ENCODE measurements at regions not wholly inside any gene's neighbourhood (a gene's known extent, or its start where the extent isn't known, plus 50 kb on each side); places are given as distances from the start of the nearest gene placed in this dataset.
"Not testable (repeated sequence)": the region's sequence is repeated elsewhere in the genome, so short reads cannot be mapped to it uniquely, and the experiment has no call there.

- H3K27me3 Mint-ChIP-seq, result no peaks in the 10 kb centered on the region
- no peaks in the 10 kb centered on the region for H3K36me3 Mint-ChIP-seq
- POLR2A ChIA-PET, result no interaction called here
- H3K4me1 Mint-ChIP-seq, result no peaks in the 10 kb centered on the region
- no peak for ATAC-seq (ENCODE audit: low read depth)
- peaks cover 4% of the 10 kb centered on the region for H3K9me3 Mint-ChIP-seq
- no peak overlapping the region for H3K4me3 Mint-ChIP-seq
- no peak for DNase-seq
- H3K27ac Mint-ChIP-seq, result no peak overlapping the region
Measured at GRCh38 chr6:115618256-115618655, 442.4 kb downstream of the FRK start.

- no peaks in the 10 kb centered on the region for H3K4me1 Mint-ChIP-seq
- no peak overlapping the region for H3K27ac Mint-ChIP-seq
- DNase-seq, result no peak
- peaks cover 4% of the 10 kb centered on the region for H3K9me3 Mint-ChIP-seq
- POLR2A ChIA-PET, result no interaction called here
- no peak for ATAC-seq (ENCODE audit: low read depth)
- no peak overlapping the region for H3K4me3 Mint-ChIP-seq
- no peaks in the 10 kb centered on the region for H3K36me3 Mint-ChIP-seq
- no peaks in the 10 kb centered on the region for H3K27me3 Mint-ChIP-seq
Measured at GRCh38 chr6:115617031-115617430, 443.7 kb downstream of the FRK start.

GRCh38 chr6:115613488-115613887 lies 447.2 kb downstream of the FRK start:
- POLR2A ChIA-PET, result no interaction called here
- no peaks in the 10 kb centered on the region for H3K27me3 Mint-ChIP-seq
- DNase-seq, result no peak

GRCh38 chr6:115612796-115613479 lies 447.8 kb downstream of the FRK start:
- no peaks in the 10 kb centered on the region for H3K4me1 Mint-ChIP-seq

More at GRCh38 chr6:115613488-115613887, 447.2 kb downstream of the FRK start:
- Mint-ChIP-seq H3K4me3 (no peak overlapping the region), H3K27ac (no peak overlapping the region), H3K36me3 (no peaks in the 10 kb centered on the region), H3K9me3 (peaks cover 4% of the 10 kb centered on the region), H3K4me1 (no peaks in the 10 kb centered on the region)
- no peak for ATAC-seq (ENCODE audit: low read depth)

GRCh38 chr6:115612216-115612615 lies 448.5 kb downstream of the FRK start:
- Mint-ChIP-seq H3K9me3 (peaks cover 4% of the 10 kb centered on the region), H3K27ac (no peak overlapping the region), H3K27me3 (no peaks in the 10 kb centered on the region), H3K4me3 (no peak overlapping the region), H3K36me3 (no peaks in the 10 kb centered on the region), H3K4me1 (no peaks in the 10 kb centered on the region)
- POLR2A ChIA-PET, result no interaction called here
- DNase-seq (no peak), ATAC-seq (ENCODE audit: low read depth) (no peak)

More at GRCh38 chr6:115612796-115613479, 447.8 kb downstream of the FRK start:
- H3K27me3 Mint-ChIP-seq, result no peaks in the 10 kb centered on the region
- H3K36me3 Mint-ChIP-seq, result no peaks in the 10 kb centered on the region
- DNase-seq (no peak), ATAC-seq (ENCODE audit: low read depth) (no peak)
- no peak overlapping the region for H3K27ac Mint-ChIP-seq
- no peak overlapping the region for H3K4me3 Mint-ChIP-seq
- H3K9me3 Mint-ChIP-seq, result peaks cover 4% of the 10 kb centered on the region
- POLR2A ChIA-PET, result no interaction called here

DNA sequence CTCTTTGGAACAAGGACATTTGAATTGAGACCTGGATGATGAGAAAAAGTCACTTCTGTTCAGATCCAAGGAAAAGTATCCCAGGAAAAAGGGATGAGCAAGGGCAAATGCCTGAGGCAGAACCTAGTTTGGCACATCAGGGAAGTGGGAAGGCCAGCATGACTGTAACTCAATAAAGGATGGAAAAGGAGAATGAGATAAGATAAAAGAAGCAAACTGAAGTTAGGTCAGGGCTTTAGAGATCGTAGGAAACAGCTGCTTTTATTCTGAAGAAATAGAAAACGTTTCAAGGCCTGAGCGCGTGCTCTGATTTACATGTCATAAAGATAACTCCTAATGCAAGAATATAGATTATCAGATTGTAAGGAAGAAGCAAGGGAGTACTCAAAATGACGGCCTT lies 450.0 kb downstream of the FRK start:
- H3K4me3 Mint-ChIP-seq, result no peak overlapping the region
- POLR2A ChIA-PET, result no interaction called here
- no peak for DNase-seq
- no peaks in the 10 kb centered on the region for H3K4me1 Mint-ChIP-seq
- H3K27me3 Mint-ChIP-seq, result no peaks in the 10 kb centered on the region
- no peak overlapping the region for H3K27ac Mint-ChIP-seq
- H3K9me3 Mint-ChIP-seq, result peaks cover 4% of the 10 kb centered on the region
- ATAC-seq (ENCODE audit: low read depth), result no peak
- H3K36me3 Mint-ChIP-seq, result no peaks in the 10 kb centered on the region

DNA sequence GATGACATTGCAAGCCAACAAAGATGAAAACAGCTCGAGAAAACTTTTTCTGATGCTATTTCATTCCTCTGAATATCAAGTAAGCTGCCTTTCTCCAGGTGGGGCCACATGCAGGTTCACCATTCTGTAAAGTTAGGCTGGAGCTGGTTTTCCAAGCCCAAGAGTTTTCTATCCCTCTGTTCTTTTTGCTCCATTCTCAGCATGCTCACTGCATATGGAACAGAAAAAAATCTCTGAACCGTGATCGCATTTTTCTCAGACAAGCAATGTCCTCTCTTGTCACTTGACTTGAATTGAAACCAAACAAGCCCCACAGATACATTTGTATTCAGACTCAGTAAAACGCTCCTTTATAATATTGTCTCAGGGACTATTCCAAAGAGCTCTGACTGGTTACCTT lies 451.6 kb downstream of the FRK start:
- Mint-ChIP-seq H3K27me3 (no peaks in the 10 kb centered on the region), H3K27ac (no peak overlapping the region), H3K9me3 (peaks cover 3% of the 10 kb centered on the region), H3K36me3 (no peaks in the 10 kb centered on the region), H3K4me1 (no peaks in the 10 kb centered on the region), H3K4me3 (no peak overlapping the region)
- DNase-seq (no peak), ATAC-seq (ENCODE audit: low read depth) (no peak)
- POLR2A ChIA-PET, result no interaction called here

DNA sequence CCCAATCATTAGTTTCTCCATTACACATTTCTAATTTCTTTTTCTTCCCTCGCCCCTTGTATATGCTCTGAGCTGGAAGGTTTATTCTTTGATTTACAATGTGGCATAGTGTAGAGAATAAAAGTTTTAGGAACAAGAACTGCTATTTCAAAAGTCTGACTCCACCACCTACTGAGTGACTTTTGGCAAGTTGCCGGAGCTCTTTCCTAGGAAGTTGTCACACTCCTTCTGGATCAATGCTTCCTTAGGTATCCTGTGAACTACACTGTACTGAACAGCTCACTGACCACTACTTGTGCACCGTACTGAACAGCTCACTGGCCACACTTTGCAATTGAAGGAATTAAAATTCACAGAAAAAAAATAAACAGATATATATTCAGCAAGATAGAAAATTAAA lies 458.2 kb downstream of the FRK start:
- H3K9me3 Mint-ChIP-seq, result peaks cover 8% of the 10 kb centered on the region
- no peaks in the 10 kb centered on the region for H3K4me1 Mint-ChIP-seq
- POLR2A ChIA-PET, result no interaction called here
- DNase-seq (no peak), ATAC-seq (ENCODE audit: low read depth) (no peak)
- no peak overlapping the region for H3K4me3 Mint-ChIP-seq
- no peaks in the 10 kb centered on the region for H3K36me3 Mint-ChIP-seq
- no peaks in the 10 kb centered on the region for H3K27me3 Mint-ChIP-seq
- no peak overlapping the region for H3K27ac Mint-ChIP-seq

DNA sequence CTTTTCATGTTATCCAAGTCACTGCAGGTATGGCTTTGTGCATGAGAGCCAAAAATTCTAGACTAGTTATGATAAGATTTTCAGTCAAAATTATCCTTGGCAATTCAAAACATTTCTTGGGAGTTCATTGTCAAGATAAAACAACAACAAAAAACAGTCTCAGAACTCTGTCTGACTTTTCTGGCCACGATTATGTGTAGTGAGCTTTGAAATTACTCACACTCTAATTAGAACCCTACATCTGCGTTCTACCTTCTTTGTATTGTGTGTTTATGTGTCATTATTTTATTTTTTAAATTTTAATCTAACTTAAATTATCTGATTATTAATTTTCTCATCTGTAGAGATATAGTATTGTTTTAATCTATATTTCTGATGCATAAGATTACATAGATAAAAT lies 459.2 kb downstream of the FRK start:
- Mint-ChIP-seq H3K9me3 (peaks cover 8% of the 10 kb centered on the region), H3K27me3 (no peaks in the 10 kb centered on the region), H3K4me1 (no peaks in the 10 kb centered on the region), H3K4me3 (no peak overlapping the region), H3K36me3 (no peaks in the 10 kb centered on the region), H3K27ac (no peak overlapping the region)
- DNase-seq, result no peak
- ATAC-seq (ENCODE audit: low read depth), result no peak
- POLR2A ChIA-PET, result no interaction called here

GRCh38 chr6:115601064-115601463 lies 459.6 kb downstream of the FRK start:
- ATAC-seq (ENCODE audit: low read depth) (no peak), DNase-seq (no peak)
- Mint-ChIP-seq H3K4me3 (no peak overlapping the region), H3K36me3 (no peaks in the 10 kb centered on the region), H3K9me3 (peaks cover 8% of the 10 kb centered on the region), H3K4me1 (no peaks in the 10 kb centered on the region), H3K27ac (no peak overlapping the region), H3K27me3 (no peaks in the 10 kb centered on the region)
- POLR2A ChIA-PET, result no interaction called here

GRCh38 chr6:115594891-115595290 lies 465.8 kb downstream of the FRK start:
- Mint-ChIP-seq H3K27me3 (no peaks in the 10 kb centered on the region), H3K36me3 (no peaks in the 10 kb centered on the region), H3K27ac (no peak overlapping the region), H3K9me3 (peaks cover 7% of the 10 kb centered on the region), H3K4me1 (no peaks in the 10 kb centered on the region), H3K4me3 (no peak overlapping the region)
- ATAC-seq (ENCODE audit: low read depth) (no peak), DNase-seq (no peak)
- POLR2A ChIA-PET, result no interaction called here

DNA sequence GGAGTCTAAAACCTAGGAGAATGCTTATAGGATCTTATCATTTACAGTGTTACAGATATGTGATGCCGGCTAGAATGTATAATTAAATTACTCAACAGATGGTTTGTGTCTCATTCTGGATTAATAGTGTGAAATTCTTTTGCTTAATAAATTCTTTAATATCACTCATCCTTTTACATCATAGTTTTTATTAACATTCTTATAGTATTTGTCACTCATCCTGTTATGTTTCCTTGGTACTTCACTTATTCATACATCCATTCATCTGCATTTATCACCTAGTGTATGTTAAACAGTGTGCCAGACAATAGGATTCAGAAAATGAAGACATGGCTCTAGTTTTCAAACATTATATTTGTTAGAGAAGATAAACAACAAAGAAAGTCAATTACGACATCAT lies 468.7 kb downstream of the FRK start:
- ATAC-seq (ENCODE audit: low read depth) (no peak), DNase-seq (no peak)
- Mint-ChIP-seq H3K4me1 (no peaks in the 10 kb centered on the region), H3K27me3 (no peaks in the 10 kb centered on the region), H3K9me3 (peaks cover 1% of the 10 kb centered on the region), H3K36me3 (no peaks in the 10 kb centered on the region), H3K4me3 (no peak overlapping the region), H3K27ac (no peak overlapping the region)
- POLR2A ChIA-PET, result no interaction called here

DNA sequence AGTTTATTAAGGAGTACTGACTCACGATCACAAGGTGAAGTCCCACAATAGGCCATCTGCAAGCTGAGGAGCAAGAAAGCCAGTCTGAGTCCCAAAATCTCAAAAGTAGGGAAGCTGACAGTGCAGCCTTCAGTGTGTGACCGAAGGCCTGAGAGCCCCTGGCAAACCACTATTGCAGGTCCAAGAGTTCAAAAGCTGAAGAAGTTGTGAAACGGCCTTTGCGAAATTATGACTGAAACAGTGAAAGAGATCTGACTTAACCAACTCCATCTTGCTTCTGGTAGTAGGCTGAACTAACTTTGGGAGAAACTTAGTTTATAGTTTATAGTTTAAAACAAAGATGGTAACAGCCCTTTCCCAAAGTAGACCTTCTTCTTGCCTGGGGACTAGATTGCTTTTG lies 471.6 kb downstream of the FRK start:
- H3K4me1 Mint-ChIP-seq, H3K27me3 Mint-ChIP-seq, H3K27ac Mint-ChIP-seq: not testable (repeated sequence)

GRCh38 chr6:115583290-115583689 lies 477.4 kb downstream of the FRK start:
- POLR2A ChIA-PET, result no interaction called here
- no peaks in the 10 kb centered on the region for H3K27me3 Mint-ChIP-seq
- no peaks in the 10 kb centered on the region for H3K36me3 Mint-ChIP-seq
- no peak overlapping the region for H3K27ac Mint-ChIP-seq
- peaks cover 4% of the 10 kb centered on the region for H3K9me3 Mint-ChIP-seq
- H3K4me3 Mint-ChIP-seq, result no peak overlapping the region
- DNase-seq (no peak), ATAC-seq (ENCODE audit: low read depth) (no peak)
- no peaks in the 10 kb centered on the region for H3K4me1 Mint-ChIP-seq

More for the DNA sequence above, 471.6 kb downstream of the FRK start:
- H3K36me3 Mint-ChIP-seq; ATAC-seq (ENCODE audit: low read depth); H3K9me3 Mint-ChIP-seq; DNase-seq; POLR2A ChIA-PET; H3K4me3 Mint-ChIP-seq: not testable (repeated sequence)

DNA sequence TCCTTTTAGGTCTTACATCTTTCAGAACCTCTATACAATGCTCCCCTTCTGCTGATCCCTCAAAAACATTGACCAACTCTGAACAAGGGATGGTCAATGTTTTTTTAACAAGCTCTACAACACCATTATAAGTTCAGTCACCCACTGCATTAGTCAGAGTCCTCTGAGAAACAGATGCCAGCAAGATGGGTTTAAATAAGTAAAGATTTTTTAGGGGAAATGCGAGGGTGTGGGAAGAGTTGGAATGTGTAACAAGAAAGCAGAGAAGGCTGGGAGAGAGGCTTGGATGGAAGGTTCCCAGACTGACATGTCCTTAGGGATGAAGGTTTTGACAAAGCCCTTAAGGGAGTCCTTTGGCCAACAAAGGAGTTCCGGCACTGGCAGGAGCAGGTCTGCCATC lies 478.3 kb downstream of the FRK start:
- ATAC-seq (ENCODE audit: low read depth), result no peak
- no peaks in the 10 kb centered on the region for H3K27me3 Mint-ChIP-seq
- POLR2A ChIA-PET, result no interaction called here
- no peaks in the 10 kb centered on the region for H3K4me1 Mint-ChIP-seq
- no peak overlapping the region for H3K27ac Mint-ChIP-seq
- DNase-seq, result no peak
- H3K9me3 Mint-ChIP-seq, result peaks cover 6% of the 10 kb centered on the region
- H3K36me3 Mint-ChIP-seq, result no peaks in the 10 kb centered on the region
- H3K4me3 Mint-ChIP-seq, result no peak overlapping the region
